Fibroblast of lung (primary cell): ENCODE measurements at regions not wholly inside any gene's neighbourhood (a gene's known extent, or its start where the extent isn't known, plus 50 kb on each side); places are given as distances from the start of the nearest gene placed in this dataset.

Experiments used
- DNase-seq, 2 donors: peaks; one replicate each; pipeline versions ENCODE4 v3.0.0 to v3.0.0-alpha.2; 2010; ENCODE audit warnings: low read depth in 2 of 2
- H2AFZ ChIP-seq: 2 replicates; pipeline ENCODE4 v1.5.1; 2012; ENCODE audit warnings: low read length, control low read depth, inconsistent platforms
- H3K27ac ChIP-seq: 2 replicates; pipeline ENCODE4 v1.5.1; 2011; ENCODE audit warnings: low read length, control low read depth; ENCODE audit not compliant: insufficient read depth
- H3K27me3 ChIP-seq: 2 replicates; pipeline ENCODE4 v1.5.1; 2011; ENCODE audit warnings: mild to moderate bottlenecking, low read length; ENCODE audit not compliant: control insufficient read depth, insufficient read depth
- H3K36me3 ChIP-seq: 2 replicates; pipeline ENCODE4 v1.5.1; 2011; ENCODE audit warnings: low read length; ENCODE audit not compliant: control insufficient read depth, insufficient read depth
- H3K4me1 ChIP-seq: 2 replicates; pipeline ENCODE4 v1.5.1; 2011; ENCODE audit warnings: low read length; ENCODE audit not compliant: control insufficient read depth, insufficient read depth; ENCODE audit errors: extremely low read depth
- H3K4me2 ChIP-seq: 2 replicates; pipeline ENCODE4 v1.5.1; 2011; ENCODE audit warnings: low read length, control low read depth; ENCODE audit not compliant: insufficient read depth; ENCODE audit errors: extremely low read depth
- H3K4me3 ChIP-seq, 4 experiments: fragments of 200-600 bp in 1 of 4; sonication (generic) in 1 of 4; replicated peaks in 1 of 4; 2 replicates each; pipeline ENCODE4 v1.5.1; 2011 to 2016; ENCODE audit warnings: low read length in 4 of 4, low read depth in 3 of 4, mild to moderate bottlenecking in 3 of 4, control low read depth in 2 of 4, inconsistent platforms in 1 of 4, mixed read lengths in 1 of 4; ENCODE audit not compliant: insufficient read depth in 1 of 4; ENCODE audit errors: control extremely low read depth in 1 of 4
- H3K79me2 ChIP-seq: 2 replicates; pipeline ENCODE4 v1.5.1; 2012; ENCODE audit warnings: mild to moderate bottlenecking, low read length, inconsistent platforms; ENCODE audit not compliant: control insufficient read depth, insufficient read depth
- H3K9ac ChIP-seq: 2 replicates; pipeline ENCODE4 v1.5.1; 2011; ENCODE audit warnings: mild to moderate bottlenecking, low read length, control low read depth; ENCODE audit not compliant: insufficient read depth
- H3K9me3 ChIP-seq: 2 replicates; pipeline ENCODE4 v1.5.1; 2012; ENCODE audit warnings: low read depth, low read length; ENCODE audit not compliant: control insufficient read depth, insufficient read depth
- H4K20me1 ChIP-seq: 2 replicates; pipeline ENCODE4 v1.5.1; 2011; ENCODE audit warnings: low read length; ENCODE audit not compliant: control insufficient read depth, insufficient read depth; ENCODE audit errors: extremely low read depth
- EZH2 ChIP-seq: IDR thresholded peaks from 2 replicates; pipeline ENCODE4 v1.5.1; 2012; ENCODE audit warnings: low read length, control low read depth, mild to moderate bottlenecking; ENCODE audit errors: missing control alignments
- TF ChIP-seq, protein P1 (sequence below), 2 donors: IDR thresholded peaks in 1 of 2; conservative IDR thresholded peaks in 1 of 2; 1 replicate in 1 of 2; 2 replicates in 1 of 2; pipeline ENCODE4 v1.5.1; 2011 to 2012; ENCODE audit warnings: low read length in 2 of 2, control low read depth in 1 of 2, inconsistent platforms in 1 of 2, low read depth in 1 of 2, mild to moderate bottlenecking in 1 of 2

- H3K27me3 ChIP-seq = no peaks in the 10 kb centered on the region
- H4K20me1 ChIP-seq = no peaks in the 10 kb centered on the region
- H3K4me2 ChIP-seq = no peak overlapping the region
- no peak for TF ChIP-seq EZH2
- TF ChIP-seq, protein P1, sequence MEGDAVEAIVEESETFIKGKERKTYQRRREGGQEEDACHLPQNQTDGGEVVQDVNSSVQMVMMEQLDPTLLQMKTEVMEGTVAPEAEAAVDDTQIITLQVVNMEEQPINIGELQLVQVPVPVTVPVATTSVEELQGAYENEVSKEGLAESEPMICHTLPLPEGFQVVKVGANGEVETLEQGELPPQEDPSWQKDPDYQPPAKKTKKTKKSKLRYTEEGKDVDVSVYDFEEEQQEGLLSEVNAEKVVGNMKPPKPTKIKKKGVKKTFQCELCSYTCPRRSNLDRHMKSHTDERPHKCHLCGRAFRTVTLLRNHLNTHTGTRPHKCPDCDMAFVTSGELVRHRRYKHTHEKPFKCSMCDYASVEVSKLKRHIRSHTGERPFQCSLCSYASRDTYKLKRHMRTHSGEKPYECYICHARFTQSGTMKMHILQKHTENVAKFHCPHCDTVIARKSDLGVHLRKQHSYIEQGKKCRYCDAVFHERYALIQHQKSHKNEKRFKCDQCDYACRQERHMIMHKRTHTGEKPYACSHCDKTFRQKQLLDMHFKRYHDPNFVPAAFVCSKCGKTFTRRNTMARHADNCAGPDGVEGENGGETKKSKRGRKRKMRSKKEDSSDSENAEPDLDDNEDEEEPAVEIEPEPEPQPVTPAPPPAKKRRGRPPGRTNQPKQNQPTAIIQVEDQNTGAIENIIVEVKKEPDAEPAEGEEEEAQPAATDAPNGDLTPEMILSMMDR (conservative IDR thresholded peaks at IDR 0.05 in 1 of 2, IDR thresholded peaks at IDR 0.05 in 1 of 2; ENCODE audit: low read depth in 1 of 2, low read length in 2 of 2) = no peak
- H3K4me3 ChIP-seq = no peak overlapping the region
- no peaks in the 10 kb centered on the region for H3K4me1 ChIP-seq
- no peaks in the 10 kb centered on the region for H3K79me2 ChIP-seq
- no peaks in the 10 kb centered on the region for H3K9me3 ChIP-seq
- no peak overlapping the region for H2AFZ ChIP-seq
- no peak overlapping the region for H3K27ac ChIP-seq
- DNase-seq = no peak
- no peaks in the 10 kb centered on the region for H3K36me3 ChIP-seq
- no peak overlapping the region for H3K9ac ChIP-seq
These were observed 269.6 kb upstream of the CFAP20DC start for GRCh38 chr3:59319442-59319841.

- Histone ChIP-seq H3K9me3 (no peaks in the 10 kb centered on the region), H4K20me1 (no peaks in the 10 kb centered on the region), H3K27me3 (no peaks in the 10 kb centered on the region), H3K36me3 (no peaks in the 10 kb centered on the region), H3K4me3 (no peak overlapping the region), H3K4me2 (no peak overlapping the region), H3K79me2 (no peaks in the 10 kb centered on the region), H3K4me1 (no peaks in the 10 kb centered on the region), H3K27ac (no peak overlapping the region), H3K9ac (no peak overlapping the region), H2AFZ (no peak overlapping the region)
- DNase-seq = peak in 1 of 2 donors; percentile 58
- TF ChIP-seq, protein P1 (conservative IDR thresholded peaks at IDR 0.05 in 1 of 2, IDR thresholded peaks at IDR 0.05 in 1 of 2; ENCODE audit: low read depth in 1 of 2, low read length in 2 of 2) = no peak
- TF ChIP-seq EZH2 = no peak
These were observed 269.1 kb upstream of the CFAP20DC start for GRCh38 chr3:59318881-59319280.

DNA sequence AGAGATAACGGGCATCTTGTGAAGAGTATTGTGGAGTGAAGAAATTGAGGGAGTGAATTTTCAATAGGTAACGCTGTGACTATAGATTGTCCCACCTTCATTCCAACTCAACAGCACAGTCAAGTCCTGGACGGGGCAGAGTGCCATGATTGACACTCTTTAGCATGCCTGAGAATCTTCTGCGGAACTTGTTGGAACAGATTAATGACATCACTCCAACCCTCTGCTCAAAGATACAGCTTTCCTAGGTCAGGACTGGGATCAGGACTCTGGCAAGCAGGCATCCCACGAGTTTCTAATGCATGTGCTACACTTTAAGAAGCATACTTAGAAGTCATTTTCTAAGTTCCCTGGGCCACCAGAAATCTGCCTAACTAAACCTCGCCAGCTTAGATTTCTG lies 267.6 kb upstream of the CFAP20DC start:
- no peaks in the 10 kb centered on the region for H3K36me3 ChIP-seq
- TF ChIP-seq, protein P1 (conservative IDR thresholded peaks at IDR 0.05 in 1 of 2, IDR thresholded peaks at IDR 0.05 in 1 of 2; ENCODE audit: low read depth in 1 of 2, low read length in 2 of 2) = no peak
- no peak for TF ChIP-seq EZH2
- H2AFZ ChIP-seq = no peak overlapping the region
- H3K4me3 ChIP-seq = no peak overlapping the region
- H3K9me3 ChIP-seq = no peaks in the 10 kb centered on the region
- no peak overlapping the region for H3K27ac ChIP-seq
- no peaks in the 10 kb centered on the region for H3K27me3 ChIP-seq
- H3K9ac ChIP-seq = no peak overlapping the region
- no peaks in the 10 kb centered on the region for H3K79me2 ChIP-seq
- no peak for DNase-seq
- no peaks in the 10 kb centered on the region for H3K4me1 ChIP-seq
- H3K4me2 ChIP-seq = no peak overlapping the region
- H4K20me1 ChIP-seq = no peaks in the 10 kb centered on the region
